Subcutaneous abdominal adipose tissue (tissue), 5 donors: ENCODE measurements at regions not wholly inside any gene's neighbourhood (a gene's known extent, or its start where the extent isn't known, plus 50 kb on each side); places are given as distances from the start of the nearest gene placed in this dataset.
"Not testable (repeated sequence)": the region's sequence is repeated elsewhere in the genome, so short reads cannot be mapped to it uniquely, and the experiment has no call there.

ENCODE experiments used
- H3K27ac ChIP-seq: one replicate; pipeline ENCODE4 v1.7.0; 2013; ENCODE audit warnings: low read depth, mild to moderate bottlenecking, inconsistent platforms, low read length, moderate library complexity
- H3K27me3 ChIP-seq, 5 donors: one replicate each; pipeline ENCODE4 v1.7.0; 2013; ENCODE audit warnings: low read length in 5 of 5, inconsistent platforms in 1 of 5; ENCODE audit not compliant: control insufficient read depth in 5 of 5, insufficient read depth in 4 of 5
- H3K36me3 ChIP-seq, 5 donors: one replicate each; pipeline ENCODE4 v1.7.0; 2013; ENCODE audit warnings: low read length in 5 of 5; ENCODE audit not compliant: control insufficient read depth in 5 of 5, insufficient read depth in 5 of 5
- H3K4me1 ChIP-seq, 5 donors: one replicate each; pipeline ENCODE4 v1.7.0; 2013; ENCODE audit warnings: low read length in 5 of 5, mild to moderate bottlenecking in 3 of 5, moderate library complexity in 1 of 5; ENCODE audit not compliant: control insufficient read depth in 5 of 5, insufficient read depth in 5 of 5
- H3K4me3 ChIP-seq, 5 donors: one replicate each; pipeline ENCODE4 v1.7.0; 2013; ENCODE audit warnings: low read length in 5 of 5, low read depth in 1 of 5
- H3K9ac ChIP-seq, 5 donors: one replicate each; pipeline ENCODE4 v1.7.0; 2013; ENCODE audit warnings: low read length in 5 of 5, mild to moderate bottlenecking in 4 of 5, moderate library complexity in 3 of 5
- H3K9me3 ChIP-seq, 5 donors: one replicate each; pipeline ENCODE4 v1.7.0; 2013; ENCODE audit warnings: low read length in 5 of 5; ENCODE audit not compliant: control insufficient read depth in 5 of 5
- donor health status: healthy.
- donor health status: healthy.
- donor health status: healthy.
- donor health status: healthy.
- donor health status: healthy.

DNA sequence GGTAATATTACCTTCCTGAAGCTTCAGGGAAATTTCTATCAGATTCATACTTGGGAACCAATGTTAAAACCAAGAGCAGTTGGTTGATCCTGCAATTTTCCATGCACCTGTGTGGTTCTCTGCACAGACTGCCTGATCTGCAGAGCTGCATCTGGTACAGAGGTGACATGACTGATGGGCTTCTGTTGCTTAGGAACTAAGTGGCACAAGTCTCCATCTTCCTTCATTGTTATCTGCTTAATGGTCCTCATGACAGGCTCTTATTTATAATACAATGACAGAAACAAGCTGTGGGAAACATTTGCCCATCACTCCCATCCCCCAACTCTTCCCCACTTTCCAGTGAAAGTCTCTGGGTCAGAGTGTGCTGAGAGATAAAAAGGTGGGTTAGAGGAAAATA, 799.1 kb downstream of the TAF11L14 start:
- H3K36me3 ChIP-seq = no peaks in the 10 kb centered on the region
- no peak overlapping the region for H3K9ac ChIP-seq
- no peak overlapping the region for H3K27ac ChIP-seq

DNA sequence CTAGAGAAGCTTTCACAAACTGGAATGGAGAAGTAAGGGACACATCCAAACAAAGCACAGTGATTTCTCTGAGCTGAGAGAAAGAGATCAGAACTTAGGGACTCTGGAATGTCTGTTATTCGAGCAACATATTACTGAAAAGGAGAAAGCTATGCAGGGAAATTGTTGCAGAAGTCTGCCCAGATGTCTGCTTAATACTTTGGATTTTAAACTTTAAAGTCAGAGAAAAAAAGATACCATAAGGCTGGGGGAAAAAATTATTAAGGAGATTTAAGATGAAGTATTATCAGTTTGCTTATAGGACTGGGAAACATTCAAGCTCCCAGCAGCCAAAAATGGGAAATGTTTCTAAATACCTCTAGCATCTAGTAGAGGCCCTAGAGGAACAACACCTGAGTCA, 803.9 kb downstream of the TAF11L14 start:
- Histone ChIP-seq H3K36me3 (no peaks in the 10 kb centered on the region), H3K27ac (no peak overlapping the region), H3K4me3 (no peak overlapping the region), H3K4me1 (no peaks in the 10 kb centered on the region), H3K9ac (no peak overlapping the region), H3K9me3 (no peaks in the 10 kb centered on the region), H3K27me3 (no peaks in the 10 kb centered on the region)

More for the DNA sequence above, 799.1 kb downstream of the TAF11L14 start:
- no peaks in the 10 kb centered on the region for H3K27me3 ChIP-seq
- no peaks in the 10 kb centered on the region for H3K4me1 ChIP-seq
- no peaks in the 10 kb centered on the region for H3K9me3 ChIP-seq
- no peak overlapping the region for H3K4me3 ChIP-seq

GRCh38 chr5:18455521-18455920, 821.3 kb downstream of the TAF11L14 start:
- Histone ChIP-seq H3K4me3 (no peak overlapping the region), H3K9me3 (no peaks in the 10 kb centered on the region), H3K36me3 (no peaks in the 10 kb centered on the region), H3K4me1 (no peaks in the 10 kb centered on the region), H3K27ac (no peak overlapping the region), H3K27me3 (no peaks in the 10 kb centered on the region), H3K9ac (no peak overlapping the region)

- Histone ChIP-seq H3K27me3 (no peaks in the 10 kb centered on the region), H3K9me3 (no peaks in the 10 kb centered on the region), H3K36me3 (no peaks in the 10 kb centered on the region), H3K9ac (no peak overlapping the region), H3K4me1 (no peaks in the 10 kb centered on the region), H3K4me3 (no peak overlapping the region), H3K27ac (no peak overlapping the region)
Measured at GRCh38 chr5:18457255-18457654, 823.0 kb downstream of the TAF11L14 start.

DNA sequence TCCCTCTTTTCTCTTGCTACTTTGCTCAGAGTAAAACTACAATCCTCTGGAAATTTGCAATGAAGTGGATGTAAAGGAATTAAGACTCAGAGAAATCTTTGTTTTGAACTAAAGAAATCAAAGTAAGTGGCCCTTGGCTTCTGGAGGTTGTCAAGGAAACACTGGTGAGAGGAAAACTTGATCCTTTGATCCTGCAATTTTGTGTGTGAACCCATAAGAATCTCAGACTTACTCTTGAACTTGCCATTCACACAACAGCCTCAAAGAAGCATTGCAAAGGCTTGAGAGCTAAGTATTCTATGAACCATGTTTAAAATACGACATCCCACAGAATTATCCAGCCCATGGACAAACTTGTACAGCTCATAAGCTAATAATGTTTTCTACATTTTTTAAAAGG, 827.5 kb downstream of the TAF11L14 start:
- no peak overlapping the region for H3K4me3 ChIP-seq
- no peaks in the 10 kb centered on the region for H3K27me3 ChIP-seq
- no peak overlapping the region for H3K9ac ChIP-seq
- no peaks in the 10 kb centered on the region for H3K4me1 ChIP-seq
- H3K27ac ChIP-seq = no peak overlapping the region
- no peaks in the 10 kb centered on the region for H3K36me3 ChIP-seq
- no peaks in the 10 kb centered on the region for H3K9me3 ChIP-seq

- Histone ChIP-seq H3K9ac (no peak overlapping the region), H3K27me3 (no peaks in the 10 kb centered on the region), H3K4me3 (no peak overlapping the region), H3K4me1 (no peaks in the 10 kb centered on the region), H3K36me3 (no peaks in the 10 kb centered on the region), H3K9me3 (no peaks in the 10 kb centered on the region), H3K27ac (no peak overlapping the region)
Measured at GRCh38 chr5:18465833-18466681, 831.8 kb downstream of the TAF11L14 start.

DNA sequence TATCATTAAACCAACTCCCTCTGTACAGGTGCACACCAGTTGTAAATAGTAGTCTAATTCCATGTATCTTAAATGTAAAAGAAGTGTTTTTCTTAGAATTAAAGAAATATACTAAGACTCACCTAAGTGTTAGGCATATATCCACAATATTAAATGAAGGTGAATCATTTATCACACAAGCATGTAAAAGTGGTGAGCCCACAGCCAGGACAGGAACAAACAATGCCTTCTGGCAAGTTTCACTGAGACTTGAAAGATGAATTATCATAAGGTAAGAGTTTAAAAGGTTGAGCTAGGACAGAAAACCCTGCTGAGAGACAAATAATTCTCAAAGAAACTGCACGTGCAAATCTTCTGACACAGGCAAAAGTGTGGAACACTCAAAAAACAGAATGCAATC, 832.5 kb downstream of the TAF11L14 start:
- H3K4me1 ChIP-seq = no peaks in the 10 kb centered on the region
- no peaks in the 10 kb centered on the region for H3K27me3 ChIP-seq
- H3K36me3 ChIP-seq = no peaks in the 10 kb centered on the region
- H3K9me3 ChIP-seq = no peaks in the 10 kb centered on the region
- no peak overlapping the region for H3K4me3 ChIP-seq
- no peak overlapping the region for H3K9ac ChIP-seq
- no peak overlapping the region for H3K27ac ChIP-seq

DNA sequence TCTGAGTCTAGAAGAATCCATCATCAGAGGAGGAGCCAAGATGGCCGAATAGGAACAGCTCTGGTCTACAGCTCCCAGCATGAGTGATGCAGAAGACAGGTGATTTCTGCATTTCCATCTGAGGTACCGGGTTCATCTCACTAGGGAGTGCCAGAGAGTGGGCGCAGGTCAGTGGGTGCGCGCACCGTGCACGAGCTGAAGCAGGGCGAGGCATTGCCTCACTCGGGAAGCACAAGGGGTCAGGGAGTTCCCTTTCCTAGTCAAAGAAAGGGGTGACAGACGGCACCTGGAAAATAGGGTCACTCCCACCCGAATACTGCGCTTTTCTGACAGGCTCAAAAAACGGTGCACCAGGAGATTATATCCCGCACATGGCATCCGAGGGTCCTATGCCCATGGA, 837.5 kb downstream of the TAF11L14 start:
- not testable (repeated sequence) for H3K36me3 ChIP-seq, H3K27ac ChIP-seq, H3K27me3 ChIP-seq, H3K4me1 ChIP-seq, H3K9me3 ChIP-seq, H3K9ac ChIP-seq, H3K4me3 ChIP-seq

DNA sequence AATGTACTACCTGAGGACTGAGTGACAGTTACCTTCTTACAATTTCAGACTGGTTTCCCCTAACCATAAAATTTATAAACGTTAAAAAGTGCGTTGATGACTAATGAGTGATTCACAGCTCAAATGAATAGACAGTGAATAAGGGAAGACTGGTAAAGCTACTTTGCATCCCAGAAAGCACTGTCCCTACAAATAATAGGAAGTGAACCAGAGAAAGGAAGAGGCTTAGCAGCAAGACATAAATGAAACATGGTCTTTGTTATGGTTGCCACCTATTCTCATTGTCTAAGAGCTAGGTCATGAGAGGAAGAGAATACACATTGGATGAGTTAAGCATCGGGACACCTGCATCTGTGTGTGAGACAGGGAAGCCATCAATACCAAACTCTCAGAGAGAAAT, 849.2 kb downstream of the TAF11L14 start:
- Histone ChIP-seq H3K4me3 (no peak overlapping the region), H3K27ac (no peak overlapping the region), H3K9ac (no peak overlapping the region), H3K36me3 (no peaks in the 10 kb centered on the region), H3K9me3 (no peaks in the 10 kb centered on the region), H3K4me1 (no peaks in the 10 kb centered on the region), H3K27me3 (no peaks in the 10 kb centered on the region)

DNA sequence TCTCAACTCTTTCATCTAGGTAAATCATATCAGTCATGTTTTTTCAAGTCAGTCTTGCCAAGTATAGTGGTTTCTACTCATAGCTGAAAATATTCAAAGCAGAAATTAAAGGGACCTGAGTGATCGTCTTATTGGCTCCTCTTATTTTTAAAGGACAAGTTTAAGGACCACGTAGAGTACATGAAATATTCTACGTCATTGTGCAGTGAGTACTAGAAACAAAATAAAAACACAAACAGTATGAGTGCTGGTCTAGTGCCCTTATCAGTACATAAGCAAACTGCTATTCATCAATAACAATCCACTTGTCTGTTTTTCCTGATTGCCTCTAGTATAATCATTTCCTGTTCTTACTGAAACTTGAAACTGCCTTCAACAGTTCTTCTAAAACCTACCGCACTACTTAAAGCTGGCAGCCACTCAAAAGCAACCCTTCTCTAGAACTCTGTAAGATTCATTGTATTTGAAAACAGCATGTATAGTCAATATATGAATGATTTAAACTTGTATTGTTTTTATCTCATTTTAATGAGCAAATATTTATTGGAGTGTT, 853.7 kb downstream of the TAF11L14 start:
- Histone ChIP-seq H3K36me3 (no peaks in the 10 kb centered on the region), H3K9ac (no peak overlapping the region), H3K9me3 (no peaks in the 10 kb centered on the region), H3K27ac (no peak overlapping the region), H3K27me3 (no peaks in the 10 kb centered on the region), H3K4me3 (no peak overlapping the region), H3K4me1 (no peaks in the 10 kb centered on the region)
